K562 (cell line): ENCODE measurements at regions not wholly inside any gene's neighbourhood (a gene's known extent, or its start where the extent isn't known, plus 50 kb on each side); places are given as distances from the start of the nearest gene placed in this dataset.

ENCODE experiments used
- DMBX1 ChIP-seq: fragments of 250-450 bp; sonication (Bioruptor Pico); IDR thresholded peaks from 2 replicates; pipeline ENCODE4 v1.8.0; 2022; ENCODE audit warnings: inconsistent platforms, mild to moderate bottlenecking, moderate library complexity, borderline replicate concordance
- ELF1 ChIP-seq: fragments of 200-800 bp; sonication (Bioruptor generic); IDR thresholded peaks from 2 replicates; pipeline ENCODE4 v1.6.1; 2016; ENCODE audit warnings: missing genetic modification characterization, missing compliant biosample characterization
- KDM1A ChIP-seq, 2 experiments: fragments of 450-650 bp; IDR thresholded peaks; 2 replicates each; pipeline ENCODE4 v1.6.1; 2016; ENCODE audit warnings: mild to moderate bottlenecking in 2 of 2
- RREB1 ChIP-seq: fragments of 250-450 bp; sonication (Bioruptor Pico); IDR thresholded peaks from 2 replicates; pipeline ENCODE4 v1.4.0; 2020
- SFPQ ChIP-seq: fragments of 200-400 bp; formaldehyde crosslinking; IDR thresholded peaks from 2 replicates; pipeline ENCODE4 v1.6.1; 2017; ENCODE audit warnings: mild to moderate bottlenecking, low read depth, low read length, moderate library complexity
- SMARCC2 ChIP-seq: fragments of 450-650 bp; IDR thresholded peaks from 2 replicates; pipeline ENCODE4 v1.6.1; 2017; ENCODE audit warnings: antibody characterized with exemption, moderate library complexity, mild to moderate bottlenecking, low read depth
- ZBTB5 ChIP-seq: fragments of 450-650 bp; IDR thresholded peaks from 2 replicates; pipeline ENCODE4 v1.6.1; 2017; ENCODE audit warnings: antibody characterized with exemption
- ZFP1 ChIP-seq: fragments of 450-650 bp; formaldehyde crosslinking; IDR thresholded peaks from 2 replicates; pipeline ENCODE4 v1.4.0; 2020; ENCODE audit warnings: mild to moderate bottlenecking, mixed read lengths

GRCh38 chr5:5688194-5688924 lies 265.9 kb downstream of the ICE1 start (continued):
- TF ChIP-seq RREB1 (no peak), ZBTB5 (no peak), ZFP1 (no peak), ELF1 (tag) (no peak), SFPQ (no peak), SMARCC2 (no peak), DMBX1 (CRISPR knock-in tag) (no peak), KDM1A (IDR thresholded peaks at IDR 0.05) (no peak)
